Testis (tissue), 2 donors: ENCODE measurements at regions not wholly inside any gene's neighbourhood (a gene's known extent, or its start where the extent isn't known, plus 50 kb on each side); places are given as distances from the start of the nearest gene placed in this dataset.

Experiments
- DNase-seq: peaks from one replicate; pipeline ENCODE4 v3.0.0-alpha.2; 2019
- H3K27ac ChIP-seq, 2 donors: fragments of 200-600 bp; sonication (generic); one replicate each; pipeline ENCODE4 v1.5.1; 2019
- H3K27me3 ChIP-seq: fragments of 200-600 bp; sonication (generic); one replicate; pipeline ENCODE4 v1.5.1; 2019
- H3K36me3 ChIP-seq: fragments of 200-600 bp; sonication (generic); one replicate; pipeline ENCODE4 v1.5.1; 2017; ENCODE audit warnings: low read depth; ENCODE audit errors: missing control alignments
- H3K4me1 ChIP-seq: fragments of 200-600 bp; sonication (generic); one replicate; pipeline ENCODE4 v1.5.1; 2019
- H3K4me3 ChIP-seq, 2 donors: fragments of 200-600 bp; sonication (generic); one replicate each; pipeline ENCODE4 v1.5.1; 2017 to 2019
- H3K9me3 ChIP-seq: fragments of 200-600 bp; sonication (generic); one replicate; pipeline ENCODE4 v1.5.1; 2017
- CTCF ChIP-seq, 3 experiments: fragments of 450-650 bp in 2 of 3; fragments of 200-600 bp in 1 of 3; sonication (generic) in 1 of 3; IDR thresholded peaks; one replicate each; pipeline ENCODE4 v1.5.1; 2016 to 2019; ENCODE audit warnings: antibody characterized with exemption in 3 of 3, mild to moderate bottlenecking in 2 of 3, moderate library complexity in 1 of 3
- POLR2A ChIP-seq: fragments of 450-650 bp; IDR thresholded peaks from one replicate; pipeline ENCODE4 v1.6.1; 2017; ENCODE audit warnings: antibody characterized with exemption, mild to moderate bottlenecking, moderate library complexity
- WGBS, 2 donors: methylation state at CpG; one replicate each; pipeline ENCODE4 v1.1.5; 2018; 5-methylcytosine and 5-hydroxymethylcytosine counted together
- intact Hi-C: fragments of 100-400 bp; cut with DNase I; formaldehyde crosslinking; loops from one replicate; pipeline ENCODE4 v1.15.1; 2023; ENCODE audit warnings: low total_unique reads

GRCh38 chr2:67295851-67296250, 101.3 kb upstream of the ETAA1 start:
- Histone ChIP-seq H3K27me3 (no peaks in the 10 kb centered on the region), H3K9me3 (no peaks in the 10 kb centered on the region), H3K4me3 (no peak overlapping the region), H3K4me1 (no peaks in the 10 kb centered on the region), H3K36me3 (no peaks in the 10 kb centered on the region), H3K27ac (no peak overlapping the region)
- no peak for DNase-seq
- TF ChIP-seq CTCF (IDR thresholded peaks at IDR 0.05) = no peak
- TF ChIP-seq POLR2A = no peak
- intact Hi-C loops = no loop called here
- WGBS, 2 donors = 74 to 82% methylated on average over 4 of the region's 4 CpGs

- intact Hi-C loops = no loop called here
- Histone ChIP-seq H3K36me3 (no peaks in the 10 kb centered on the region), H3K4me3 (no peak overlapping the region), H3K27ac (no peak overlapping the region), H3K9me3 (no peaks in the 10 kb centered on the region), H3K27me3 (no peaks in the 10 kb centered on the region), H3K4me1 (no peaks in the 10 kb centered on the region)
- DNase-seq = no peak
- WGBS, 2 donors = 84 to 91% methylated on average over 6 of the region's 6 CpGs
- no peak for TF ChIP-seq POLR2A
- TF ChIP-seq CTCF (IDR thresholded peaks at IDR 0.05) = no peak
Observed at GRCh38 chr2:67304300-67304890, 92.7 kb upstream of the ETAA1 start.

- H3K4me3 ChIP-seq = no peak overlapping the region
- TF ChIP-seq POLR2A = no peak
- TF ChIP-seq CTCF (IDR thresholded peaks at IDR 0.05) = no peak
- no peaks in the 10 kb centered on the region for H3K36me3 ChIP-seq
- H3K27me3 ChIP-seq = no peaks in the 10 kb centered on the region
- H3K27ac ChIP-seq = no peak overlapping the region
- no peaks in the 10 kb centered on the region for H3K9me3 ChIP-seq
- 93 to 94% methylated on average over 1 of the region's 1 CpG for WGBS, 2 donors
- intact Hi-C loops = no loop called here
- DNase-seq = no peak
- no peaks in the 10 kb centered on the region for H3K4me1 ChIP-seq
Observed at GRCh38 chr2:67309281-67309680, 87.9 kb upstream of the ETAA1 start.

- WGBS, 2 donors = 75 to 76% methylated on average over 2 of the region's 2 CpGs
- H3K4me1 ChIP-seq = no peaks in the 10 kb centered on the region
- H3K9me3 ChIP-seq = no peaks in the 10 kb centered on the region
- H3K36me3 ChIP-seq = no peaks in the 10 kb centered on the region
- intact Hi-C loops = no loop called here
- no peak overlapping the region for H3K4me3 ChIP-seq
- TF ChIP-seq CTCF (IDR thresholded peaks at IDR 0.05) (no peak), POLR2A (no peak)
- DNase-seq = no peak
- no peaks in the 10 kb centered on the region for H3K27me3 ChIP-seq
- no peak overlapping the region for H3K27ac ChIP-seq
Observed at GRCh38 chr2:67311536-67311935, 85.6 kb upstream of the ETAA1 start.

GRCh38 chr2:67312871-67313270, 84.3 kb upstream of the ETAA1 start:
- Histone ChIP-seq H3K4me1 (no peaks in the 10 kb centered on the region), H3K27me3 (no peaks in the 10 kb centered on the region), H3K36me3 (no peaks in the 10 kb centered on the region), H3K27ac (no peak overlapping the region), H3K9me3 (no peaks in the 10 kb centered on the region), H3K4me3 (no peak overlapping the region)
- DNase-seq = no peak
- intact Hi-C loops = no loop called here
- no peak for TF ChIP-seq CTCF (IDR thresholded peaks at IDR 0.05)
- 70 to 73% methylated on average over 1 of the region's 1 CpG for WGBS, 2 donors
